OCI-LY1 (cell line): ENCODE measurements at regions not wholly inside any gene's neighbourhood (a gene's known extent, or its start where the extent isn't known, plus 50 kb on each side); places are given as distances from the start of the nearest gene placed in this dataset.

Source experiments
- H2AFZ ChIP-seq: fragments of 200-600 bp; sonication (generic), shearing (Covaris generic); 2 replicates; pipeline ENCODE4 v1.6.0; 2014; ENCODE audit warnings: antibody characterized with exemption, mild to moderate bottlenecking, low read length
- H3F3A ChIP-seq: fragments of 200-600 bp; sonication (generic), shearing (Covaris generic); 2 replicates; pipeline ENCODE4 v1.6.0; 2014; ENCODE audit warnings: mild to moderate bottlenecking, antibody characterized with exemption, low read length, moderate library complexity; ENCODE audit not compliant: insufficient read depth
- H3K27ac ChIP-seq: fragments of 200-600 bp; sonication (generic); 2 replicates; pipeline ENCODE4 v1.5.1; 2014; ENCODE audit warnings: low read length, mixed run types, mild to moderate bottlenecking, low read depth; ENCODE audit not compliant: poor library complexity, severe bottlenecking
- H3K27me3 ChIP-seq: fragments of 200-600 bp; sonication (generic); 2 replicates; pipeline ENCODE4 v1.6.0; 2014; ENCODE audit warnings: antibody characterized with exemption, mild to moderate bottlenecking, low read length, moderate library complexity; ENCODE audit not compliant: insufficient read depth
- H3K36me3 ChIP-seq: fragments of 200-600 bp; sonication (generic); 2 replicates; pipeline ENCODE4 v1.6.1; 2014; ENCODE audit warnings: mild to moderate bottlenecking, antibody characterized with exemption, low read length, moderate library complexity, mixed read lengths; ENCODE audit not compliant: insufficient read depth
- H3K4me1 ChIP-seq: fragments of 200-600 bp; sonication (generic); 2 replicates; pipeline ENCODE4 v1.5.1; 2014; ENCODE audit warnings: mild to moderate bottlenecking, low read length, moderate library complexity; ENCODE audit not compliant: insufficient read depth, severe bottlenecking
- H3K4me2 ChIP-seq: fragments of 200-600 bp; sonication (generic), shearing (Covaris generic); 2 replicates; pipeline ENCODE4 v1.6.1; 2014; ENCODE audit warnings: low read length
- H3K4me3 ChIP-seq: fragments of 200-600 bp; sonication (generic); 2 replicates; pipeline ENCODE4 v1.5.1; 2014; ENCODE audit warnings: low read length, low read depth, mild to moderate bottlenecking, mixed read lengths; ENCODE audit not compliant: poor library complexity, severe bottlenecking
- H3K79me2 ChIP-seq: fragments of 200-600 bp; shearing (Covaris generic); 2 replicates; pipeline ENCODE4 v1.6.1; 2016; ENCODE audit warnings: mixed run types, low read length, mixed read lengths; ENCODE audit not compliant: insufficient read depth
- H3K9ac ChIP-seq: fragments of 200-600 bp; sonication (generic), shearing (Covaris generic); 2 replicates; pipeline ENCODE4 v1.6.1; 2014; ENCODE audit warnings: mild to moderate bottlenecking, low read length, mixed read lengths
- H3K9me2 ChIP-seq: fragments of 200-600 bp; sonication (generic), shearing (Covaris generic); 2 replicates; pipeline ENCODE4 v1.6.1; 2014; ENCODE audit warnings: low read depth, mild to moderate bottlenecking, low read length, mixed read lengths
- H3K9me3 ChIP-seq: fragments of 200-600 bp; shearing (Covaris generic); 2 replicates; pipeline ENCODE4 v1.6.1; 2014; ENCODE audit warnings: low read length, mixed read lengths
- H4K20me1 ChIP-seq: fragments of 200-600 bp; sonication (generic), shearing (Covaris generic); 2 replicates; pipeline ENCODE4 v1.6.0; 2016; ENCODE audit warnings: mild to moderate bottlenecking, low read length; ENCODE audit not compliant: insufficient read depth
- EZH2 ChIP-seq: fragments of 200-600 bp; sonication (generic), shearing (Covaris generic); IDR thresholded peaks from 2 replicates; pipeline ENCODE4 v1.8.0; 2017; ENCODE audit warnings: borderline replicate concordance, mixed run types, mild to moderate bottlenecking, antibody characterized with exemption, low read length, moderate library complexity, mixed read lengths
- TF ChIP-seq, protein P1 (sequence below): fragments of 200-600 bp; sonication (generic), shearing (Covaris generic); IDR thresholded peaks from 2 replicates; pipeline ENCODE4 v1.5.1; 2017; ENCODE audit warnings: mild to moderate bottlenecking, antibody characterized with exemption, low read length, moderate library complexity, mixed read lengths

DNA sequence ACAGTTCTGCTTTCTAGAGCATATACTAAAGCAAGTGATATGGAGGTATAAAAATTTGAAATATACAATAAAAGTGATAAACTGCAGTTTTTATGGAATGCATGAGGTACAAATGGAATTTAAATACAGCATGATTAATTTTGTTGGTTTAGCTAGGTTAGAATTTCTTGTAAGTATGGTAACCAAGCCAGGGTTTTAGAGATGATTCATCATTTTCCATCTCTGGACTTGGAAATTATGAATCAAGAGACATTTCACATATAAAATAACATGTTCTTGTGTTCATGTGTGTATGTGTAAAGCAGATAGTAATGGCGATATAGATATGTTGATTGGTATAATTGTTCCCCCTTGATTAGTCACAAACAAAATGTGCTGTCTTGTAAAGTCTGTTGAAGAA is 1219.8 kb downstream of the CDH8 start:
- no peak for TF ChIP-seq EZH2
- TF ChIP-seq, protein P1, sequence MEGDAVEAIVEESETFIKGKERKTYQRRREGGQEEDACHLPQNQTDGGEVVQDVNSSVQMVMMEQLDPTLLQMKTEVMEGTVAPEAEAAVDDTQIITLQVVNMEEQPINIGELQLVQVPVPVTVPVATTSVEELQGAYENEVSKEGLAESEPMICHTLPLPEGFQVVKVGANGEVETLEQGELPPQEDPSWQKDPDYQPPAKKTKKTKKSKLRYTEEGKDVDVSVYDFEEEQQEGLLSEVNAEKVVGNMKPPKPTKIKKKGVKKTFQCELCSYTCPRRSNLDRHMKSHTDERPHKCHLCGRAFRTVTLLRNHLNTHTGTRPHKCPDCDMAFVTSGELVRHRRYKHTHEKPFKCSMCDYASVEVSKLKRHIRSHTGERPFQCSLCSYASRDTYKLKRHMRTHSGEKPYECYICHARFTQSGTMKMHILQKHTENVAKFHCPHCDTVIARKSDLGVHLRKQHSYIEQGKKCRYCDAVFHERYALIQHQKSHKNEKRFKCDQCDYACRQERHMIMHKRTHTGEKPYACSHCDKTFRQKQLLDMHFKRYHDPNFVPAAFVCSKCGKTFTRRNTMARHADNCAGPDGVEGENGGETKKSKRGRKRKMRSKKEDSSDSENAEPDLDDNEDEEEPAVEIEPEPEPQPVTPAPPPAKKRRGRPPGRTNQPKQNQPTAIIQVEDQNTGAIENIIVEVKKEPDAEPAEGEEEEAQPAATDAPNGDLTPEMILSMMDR: no peak
- no peak overlapping the region for H2AFZ ChIP-seq
- no peak overlapping the region for H3K4me2 ChIP-seq
- no peaks in the 10 kb centered on the region for H3K4me1 ChIP-seq
- H3K36me3 ChIP-seq: no peaks in the 10 kb centered on the region
- no peak overlapping the region for H3K4me3 ChIP-seq
- no peaks in the 10 kb centered on the region for H3K79me2 ChIP-seq
- no peaks in the 10 kb centered on the region for H3F3A ChIP-seq
- no peak overlapping the region for H3K9ac ChIP-seq
- H3K9me3 ChIP-seq: no peaks in the 10 kb centered on the region
- no peaks in the 10 kb centered on the region for H3K27me3 ChIP-seq
- H3K9me2 ChIP-seq: no peaks in the 10 kb centered on the region
- H3K27ac ChIP-seq: no peak overlapping the region
- H4K20me1 ChIP-seq: no peaks in the 10 kb centered on the region

DNA sequence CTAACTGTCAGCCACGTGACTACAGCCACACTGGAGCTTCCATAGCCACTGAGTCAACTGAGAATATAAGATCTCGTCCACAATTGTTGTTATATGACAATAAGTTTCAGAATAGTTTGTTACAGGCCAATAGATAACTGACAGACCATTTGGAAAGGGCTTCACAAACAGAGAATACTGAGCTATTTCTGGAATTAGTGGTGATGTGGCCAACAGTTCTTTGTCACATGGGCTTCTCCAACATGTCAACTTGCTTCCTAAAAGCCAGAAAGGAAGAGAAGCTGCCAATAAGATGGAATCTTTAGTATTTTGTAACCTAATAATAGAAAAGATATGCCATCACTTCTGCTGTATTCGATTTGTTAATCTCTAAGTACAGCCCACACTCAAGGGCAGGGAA is 1220.4 kb downstream of the CDH8 start:
- Histone ChIP-seq H3K79me2 (no peaks in the 10 kb centered on the region), H3K4me2 (no peak overlapping the region), H3K9ac (no peak overlapping the region), H3K9me2 (no peaks in the 10 kb centered on the region), H3K9me3 (no peaks in the 10 kb centered on the region), H3F3A (no peaks in the 10 kb centered on the region), H3K4me1 (no peaks in the 10 kb centered on the region), H4K20me1 (no peaks in the 10 kb centered on the region), H3K4me3 (no peak overlapping the region), H3K27ac (no peak overlapping the region), H2AFZ (no peak overlapping the region), H3K27me3 (no peaks in the 10 kb centered on the region), H3K36me3 (no peaks in the 10 kb centered on the region)
- TF ChIP-seq, protein P1: no peak
- no peak for TF ChIP-seq EZH2

DNA sequence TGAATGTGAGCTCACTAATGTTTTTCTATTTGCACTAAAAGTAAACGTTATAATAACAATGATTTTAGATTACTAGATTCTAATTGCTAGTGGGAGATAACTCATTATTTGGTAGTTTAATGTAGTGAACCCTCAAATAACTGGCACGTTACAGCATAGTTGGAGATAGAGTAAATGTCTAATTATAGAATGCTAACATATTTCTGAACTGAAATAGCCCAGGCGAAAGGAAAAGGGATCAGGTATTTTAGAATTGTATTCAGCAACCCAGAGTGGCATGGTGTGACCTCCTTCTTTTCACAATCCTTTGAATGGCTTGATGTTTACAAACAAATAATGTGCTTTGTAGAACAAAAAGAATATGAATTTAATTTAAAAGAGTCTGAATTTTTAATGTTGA is 1221.2 kb downstream of the CDH8 start:
- Histone ChIP-seq H3K4me1 (no peaks in the 10 kb centered on the region), H3K79me2 (no peaks in the 10 kb centered on the region), H3K36me3 (no peaks in the 10 kb centered on the region), H3K9me2 (no peaks in the 10 kb centered on the region), H3K4me2 (no peak overlapping the region), H2AFZ (no peak overlapping the region), H3K27ac (no peak overlapping the region), H3K9ac (no peak overlapping the region), H3K4me3 (no peak overlapping the region), H3F3A (no peaks in the 10 kb centered on the region), H4K20me1 (no peaks in the 10 kb centered on the region), H3K9me3 (no peaks in the 10 kb centered on the region), H3K27me3 (no peaks in the 10 kb centered on the region)
- no peak for TF ChIP-seq EZH2
- TF ChIP-seq, protein P1: no peak
